Type B pancreatic cell (in vitro differentiated cells): ENCODE measurements at regions not wholly inside any gene's neighbourhood (a gene's known extent, or its start where the extent isn't known, plus 50 kb on each side); places are given as distances from the start of the nearest gene placed in this dataset.
"Not testable (repeated sequence)": the region's sequence is repeated elsewhere in the genome, so short reads cannot be mapped to it uniquely, and the experiment has no call there.

Experiments used
- DNase-seq: peaks from one replicate; pipeline ENCODE4 v3.0.0; 2021; ENCODE audit warnings: mixed read lengths; ENCODE audit not compliant: unreplicated experiment; ENCODE audit errors: extremely low spot score
- H3K27ac Mint-ChIP-seq: 2 replicates; pipeline ENCODE4 v1.8.0; 2021; ENCODE audit warnings: mild to moderate bottlenecking, mixed read lengths
- H3K27me3 Mint-ChIP-seq: 2 replicates; pipeline ENCODE4 v1.8.0; 2021; ENCODE audit warnings: mixed read lengths
- H3K36me3 Mint-ChIP-seq: 2 replicates; pipeline ENCODE4 v1.8.0; 2021; ENCODE audit warnings: mixed read lengths
- H3K4me1 Mint-ChIP-seq: one replicate; pipeline ENCODE4 v1.8.0; 2021; ENCODE audit warnings: mixed read lengths; ENCODE audit not compliant: unreplicated experiment
- H3K4me3 Mint-ChIP-seq: 2 replicates; pipeline ENCODE4 v1.8.0; 2021; ENCODE audit warnings: mild to moderate bottlenecking, mixed read lengths
- H3K9me3 Mint-ChIP-seq: 2 replicates; pipeline ENCODE4 v1.8.0; 2021; ENCODE audit warnings: mixed read lengths

- not testable (repeated sequence) for DNase-seq, H3K27ac Mint-ChIP-seq
These were observed 61.9 kb downstream of the NPIPB5 start for GRCh38 chr16:22572331-22573224.

GRCh38 chr16:22573225-22573530, 62.5 kb downstream of the NPIPB5 start:
- not testable (repeated sequence) for H3K9me3 Mint-ChIP-seq, DNase-seq, H3K4me1 Mint-ChIP-seq, H3K36me3 Mint-ChIP-seq, H3K27ac Mint-ChIP-seq, H3K4me3 Mint-ChIP-seq
- peaks cover 21% of the 10 kb centered on the region for H3K27me3 Mint-ChIP-seq

More at GRCh38 chr16:22572331-22573224, 61.9 kb downstream of the NPIPB5 start:
- not testable (repeated sequence) for H3K9me3 Mint-ChIP-seq, H3K36me3 Mint-ChIP-seq, H3K4me3 Mint-ChIP-seq, H3K4me1 Mint-ChIP-seq
- peaks cover 24% of the 10 kb centered on the region for H3K27me3 Mint-ChIP-seq

- peaks cover 27% of the 10 kb centered on the region for H3K27me3 Mint-ChIP-seq
- not testable (repeated sequence) for H3K9me3 Mint-ChIP-seq, DNase-seq, H3K27ac Mint-ChIP-seq, H3K4me1 Mint-ChIP-seq, H3K4me3 Mint-ChIP-seq, H3K36me3 Mint-ChIP-seq
These were observed 65.8 kb downstream of the NPIPB5 start for GRCh38 chr16:22576506-22576905.

- not testable (repeated sequence) for H3K4me3 Mint-ChIP-seq, H3K27me3 Mint-ChIP-seq, H3K27ac Mint-ChIP-seq, H3K4me1 Mint-ChIP-seq, H3K36me3 Mint-ChIP-seq, DNase-seq, H3K9me3 Mint-ChIP-seq
These were observed 72.5 kb downstream of the NPIPB5 start for GRCh38 chr16:22583195-22583594.

- not testable (repeated sequence) for DNase-seq, H3K4me1 Mint-ChIP-seq
These were observed 73.8 kb downstream of the NPIPB5 start for GRCh38 chr16:22584459-22584858.

GRCh38 chr16:22584941-22585340, 74.2 kb downstream of the NPIPB5 start:
- not testable (repeated sequence) for H3K4me3 Mint-ChIP-seq

More at GRCh38 chr16:22584459-22584858, 73.8 kb downstream of the NPIPB5 start:
- not testable (repeated sequence) for H3K27me3 Mint-ChIP-seq, H3K4me3 Mint-ChIP-seq, H3K9me3 Mint-ChIP-seq, H3K27ac Mint-ChIP-seq, H3K36me3 Mint-ChIP-seq

GRCh38 chr16:22585431-22585830, 74.7 kb downstream of the NPIPB5 start:
- not testable (repeated sequence) for DNase-seq, H3K27ac Mint-ChIP-seq, H3K4me3 Mint-ChIP-seq, H3K36me3 Mint-ChIP-seq, H3K4me1 Mint-ChIP-seq, H3K27me3 Mint-ChIP-seq, H3K9me3 Mint-ChIP-seq

More at GRCh38 chr16:22584941-22585340, 74.2 kb downstream of the NPIPB5 start:
- not testable (repeated sequence) for H3K27ac Mint-ChIP-seq, H3K27me3 Mint-ChIP-seq, H3K9me3 Mint-ChIP-seq, DNase-seq, H3K4me1 Mint-ChIP-seq, H3K36me3 Mint-ChIP-seq

GRCh38 chr16:22586732-22587131, 76.0 kb downstream of the NPIPB5 start:
- not testable (repeated sequence) for H3K4me1 Mint-ChIP-seq, H3K36me3 Mint-ChIP-seq, DNase-seq, H3K9me3 Mint-ChIP-seq, H3K4me3 Mint-ChIP-seq, H3K27me3 Mint-ChIP-seq, H3K27ac Mint-ChIP-seq

- not testable (repeated sequence) for H3K27me3 Mint-ChIP-seq, H3K4me3 Mint-ChIP-seq, H3K27ac Mint-ChIP-seq, H3K36me3 Mint-ChIP-seq, H3K4me1 Mint-ChIP-seq, H3K9me3 Mint-ChIP-seq, DNase-seq
These were observed 79.1 kb downstream of the NPIPB5 start for GRCh38 chr16:22589757-22590156.

- H3K27ac Mint-ChIP-seq, H3K27me3 Mint-ChIP-seq, H3K36me3 Mint-ChIP-seq, H3K4me1 Mint-ChIP-seq, H3K4me3 Mint-ChIP-seq, DNase-seq, H3K9me3 Mint-ChIP-seq: not testable (repeated sequence)
These were observed 85.9 kb downstream of the NPIPB5 start for GRCh38 chr16:22596445-22597045.

- H3K36me3 Mint-ChIP-seq, H3K4me3 Mint-ChIP-seq, DNase-seq, H3K4me1 Mint-ChIP-seq, H3K9me3 Mint-ChIP-seq, H3K27ac Mint-ChIP-seq, H3K27me3 Mint-ChIP-seq: not testable (repeated sequence)
These were observed 93.1 kb downstream of the NPIPB5 start for GRCh38 chr16:22603744-22604143.

GRCh38 chr16:22606619-22607018, 95.9 kb downstream of the NPIPB5 start:
- not testable (repeated sequence) for H3K4me1 Mint-ChIP-seq, H3K4me3 Mint-ChIP-seq, H3K36me3 Mint-ChIP-seq, H3K27ac Mint-ChIP-seq, H3K27me3 Mint-ChIP-seq, H3K9me3 Mint-ChIP-seq, DNase-seq

- not testable (repeated sequence) for H3K27ac Mint-ChIP-seq, H3K36me3 Mint-ChIP-seq, H3K4me1 Mint-ChIP-seq, H3K27me3 Mint-ChIP-seq, H3K4me3 Mint-ChIP-seq, DNase-seq, H3K9me3 Mint-ChIP-seq
These were observed 99.1 kb downstream of the NPIPB5 start for GRCh38 chr16:22609798-22610197.

- not testable (repeated sequence) for H3K4me1 Mint-ChIP-seq, H3K9me3 Mint-ChIP-seq, H3K36me3 Mint-ChIP-seq, DNase-seq, H3K27ac Mint-ChIP-seq, H3K27me3 Mint-ChIP-seq, H3K4me3 Mint-ChIP-seq
These were observed 100.4 kb downstream of the NPIPB5 start for GRCh38 chr16:22611128-22611527.
